Hematopoietic multipotent progenitor cell treated with erythropoietin and hydrocortisone succinate and interleukin-3 and kit ligand, for 4 days (in vitro differentiated cells): ENCODE measurements at regions not wholly inside any gene's neighbourhood (a gene's known extent, or its start where the extent isn't known, plus 50 kb on each side); places are given as distances from the start of the nearest gene placed in this dataset.
"Not testable (repeated sequence)": the region's sequence is repeated elsewhere in the genome, so short reads cannot be mapped to it uniquely, and the experiment has no call there.

Source experiments
- DNase-seq: peaks from one replicate; pipeline ENCODE4 v3.0.0-alpha.2; 2015

GRCh38 chr9:94033383-94033782 is 50.9 kb upstream of the PTPDC1 start:
- no peak for DNase-seq

- DNase-seq, result no peak
Observed at GRCh38 chr9:94031946-94032345, 52.3 kb upstream of the PTPDC1 start.

- DNase-seq, result no peak
Observed at GRCh38 chr9:94031380-94031779, 52.9 kb upstream of the PTPDC1 start.

- peak; percentile 93 for DNase-seq
Observed at GRCh38 chr9:94030318-94031179, 53.7 kb upstream of the PTPDC1 start.

- peak; percentile 8 for DNase-seq
Observed at GRCh38 chr9:94029932-94030317, 54.3 kb upstream of the PTPDC1 start.

- no peak for DNase-seq
Observed at GRCh38 chr9:94026816-94027215, 57.4 kb upstream of the PTPDC1 start.

- not testable (repeated sequence) for DNase-seq
Observed at GRCh38 chr9:94022476-94022875, 61.8 kb upstream of the PTPDC1 start.

- DNase-seq, result not testable (repeated sequence)
Observed at GRCh38 chr9:94020836-94021235, 63.4 kb upstream of the PTPDC1 start.

- no peak for DNase-seq
Observed at GRCh38 chr9:94018628-94019027, 63.5 kb upstream of the BARX1 start.

GRCh38 chr9:94017939-94018531 is 62.9 kb upstream of the BARX1 start:
- DNase-seq, result no peak

- no peak for DNase-seq
Observed at GRCh38 chr9:94016744-94017143, 61.6 kb upstream of the BARX1 start.

- DNase-seq, result no peak
Observed at GRCh38 chr9:94014920-94015319, 59.8 kb upstream of the BARX1 start.

- DNase-seq, result peak; percentile 54
Observed at GRCh38 chr9:94014066-94014654, 59.0 kb upstream of the BARX1 start.

GRCh38 chr9:94010980-94011533 is 55.9 kb upstream of the BARX1 start:
- DNase-seq, result peak; percentile 16

- no peak for DNase-seq
Observed at GRCh38 chr9:94005272-94005901, 50.2 kb upstream of the BARX1 start.
